Esophagus squamous epithelium (tissue), 5 donors: ENCODE measurements at regions not wholly inside any gene's neighbourhood (a gene's known extent, or its start where the extent isn't known, plus 50 kb on each side); places are given as distances from the start of the nearest gene placed in this dataset.

ENCODE experiments used
- DNase-seq: peaks from one replicate; lab custom pipeline; 2025; lab: John Stamatoyannopoulos, UW
- H3K27ac ChIP-seq, 4 donors: fragments of 200-600 bp; sonication (generic); one replicate each; pipeline ENCODE4 v1.5.1; 2016 to 2019; ENCODE audit warnings: mild to moderate bottlenecking in 1 of 4
- H3K27me3 ChIP-seq, 4 donors: fragments of 200-600 bp; sonication (generic); 1 replicate in 3 of 4; 2 replicates in 1 of 4; pipeline versions ENCODE4 v1.5.1 to v1.6.0; 2017 to 2021; ENCODE audit warnings: antibody characterized with exemption in 1 of 4
- H3K36me3 ChIP-seq, 3 donors: fragments of 200-600 bp; sonication (generic); one replicate each; pipeline ENCODE4 v1.5.1; 2016 to 2019
- H3K4me1 ChIP-seq, 3 donors: fragments of 200-600 bp; sonication (generic); one replicate each; pipeline ENCODE4 v1.5.1; 2017 to 2019
- H3K4me3 ChIP-seq, 4 donors: fragments of 200-600 bp; sonication (generic); 1 replicate in 3 of 4; 2 replicates in 1 of 4; pipeline ENCODE4 v1.5.1; 2016 to 2019; ENCODE audit warnings: mild to moderate bottlenecking in 2 of 4, moderate library complexity in 1 of 4
- H3K9me3 ChIP-seq, 3 donors: fragments of 200-600 bp; sonication (generic); one replicate each; pipeline ENCODE4 v1.5.1; 2016 to 2019
- POLR2A ChIP-seq, 4 donors: fragments of 450-650 bp; IDR thresholded peaks; one replicate each; pipeline ENCODE4 v1.6.1; 2017; ENCODE audit warnings: antibody characterized with exemption in 4 of 4, mild to moderate bottlenecking in 4 of 4, moderate library complexity in 3 of 4
- WGBS, 2 donors: methylation state at CpG; one replicate each; pipeline ENCODE4 v1.1.5; 2018; 5-methylcytosine and 5-hydroxymethylcytosine counted together
- intact Hi-C: fragments of 100-400 bp; cut with DNase I; formaldehyde crosslinking; loops from one replicate; pipeline ENCODE4 v1.15.0; 2022
- TF ChIP-seq, protein P1 (sequence below), 6 experiments: fragments of 450-650 bp in 4 of 6; fragments of 200-600 bp in 2 of 6; sonication (generic) in 2 of 6; IDR thresholded peaks; one replicate each; pipeline ENCODE4 v1.5.1; 2016 to 2019; ENCODE audit warnings: antibody characterized with exemption in 6 of 6, mild to moderate bottlenecking in 4 of 6, moderate library complexity in 4 of 6
- donor health status: DM: yes; HTN: yes; CAD: no.

- intact Hi-C loops: no loop called here
These were observed 612.0 kb upstream of the ACTRT1 start for GRCh38 chrX:128664211-128664610.

GRCh38 chrX:128653524-128654060 lies 601.4 kb upstream of the ACTRT1 start:
- intact Hi-C loops: no loop called here
- TF ChIP-seq, protein P1, sequence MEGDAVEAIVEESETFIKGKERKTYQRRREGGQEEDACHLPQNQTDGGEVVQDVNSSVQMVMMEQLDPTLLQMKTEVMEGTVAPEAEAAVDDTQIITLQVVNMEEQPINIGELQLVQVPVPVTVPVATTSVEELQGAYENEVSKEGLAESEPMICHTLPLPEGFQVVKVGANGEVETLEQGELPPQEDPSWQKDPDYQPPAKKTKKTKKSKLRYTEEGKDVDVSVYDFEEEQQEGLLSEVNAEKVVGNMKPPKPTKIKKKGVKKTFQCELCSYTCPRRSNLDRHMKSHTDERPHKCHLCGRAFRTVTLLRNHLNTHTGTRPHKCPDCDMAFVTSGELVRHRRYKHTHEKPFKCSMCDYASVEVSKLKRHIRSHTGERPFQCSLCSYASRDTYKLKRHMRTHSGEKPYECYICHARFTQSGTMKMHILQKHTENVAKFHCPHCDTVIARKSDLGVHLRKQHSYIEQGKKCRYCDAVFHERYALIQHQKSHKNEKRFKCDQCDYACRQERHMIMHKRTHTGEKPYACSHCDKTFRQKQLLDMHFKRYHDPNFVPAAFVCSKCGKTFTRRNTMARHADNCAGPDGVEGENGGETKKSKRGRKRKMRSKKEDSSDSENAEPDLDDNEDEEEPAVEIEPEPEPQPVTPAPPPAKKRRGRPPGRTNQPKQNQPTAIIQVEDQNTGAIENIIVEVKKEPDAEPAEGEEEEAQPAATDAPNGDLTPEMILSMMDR (IDR thresholded peaks at IDR 0.05): no peak
- no peak for TF ChIP-seq POLR2A (IDR thresholded peaks at IDR 0.05)
- Histone ChIP-seq H3K36me3 (no peaks in the 10 kb centered on the region), H3K27me3 (no peaks in the 10 kb centered on the region), H3K9me3 (peaks cover 0 to 5% (median 0%) of the 10 kb centered on the region in 3 donors), H3K4me3 (no peak overlapping the region), H3K27ac (no peak overlapping the region), H3K4me1 (no peaks in the 10 kb centered on the region)
- 15 to 33% methylated on average over 5 to 6 of the region's 6 CpGs for WGBS, 2 donors
- DNase-seq: no peak

More at GRCh38 chrX:128664211-128664610, 612.0 kb upstream of the ACTRT1 start:
- no peaks in the 10 kb centered on the region for H3K36me3 ChIP-seq
- no peak for DNase-seq
- no peak overlapping the region for H3K4me3 ChIP-seq
- 50% methylated on average over 1 of the region's 1 CpG for WGBS, 2 donors
- no peaks in the 10 kb centered on the region for H3K4me1 ChIP-seq
- H3K9me3 ChIP-seq: no peaks in the 10 kb centered on the region
- no peaks in the 10 kb centered on the region for H3K27me3 ChIP-seq
- no peak overlapping the region for H3K27ac ChIP-seq
- TF ChIP-seq POLR2A (IDR thresholded peaks at IDR 0.05): no peak
- TF ChIP-seq, protein P1 (IDR thresholded peaks at IDR 0.05): no peak

GRCh38 chrX:128650326-128650725 lies 598.1 kb upstream of the ACTRT1 start:
- no peak overlapping the region for H3K27ac ChIP-seq
- WGBS, 2 donors: 21 to 60% methylated on average over 1 of the region's 1 CpG
- H3K27me3 ChIP-seq: no peaks in the 10 kb centered on the region
- intact Hi-C loops: no loop called here
- TF ChIP-seq, protein P1 (IDR thresholded peaks at IDR 0.05): no peak
- no peak for TF ChIP-seq POLR2A (IDR thresholded peaks at IDR 0.05)
- no peaks in the 10 kb centered on the region for H3K36me3 ChIP-seq
- H3K4me3 ChIP-seq: no peak overlapping the region
- no peaks in the 10 kb centered on the region for H3K4me1 ChIP-seq
- DNase-seq: no peak
- H3K9me3 ChIP-seq: no peaks in the 10 kb centered on the region

DNA sequence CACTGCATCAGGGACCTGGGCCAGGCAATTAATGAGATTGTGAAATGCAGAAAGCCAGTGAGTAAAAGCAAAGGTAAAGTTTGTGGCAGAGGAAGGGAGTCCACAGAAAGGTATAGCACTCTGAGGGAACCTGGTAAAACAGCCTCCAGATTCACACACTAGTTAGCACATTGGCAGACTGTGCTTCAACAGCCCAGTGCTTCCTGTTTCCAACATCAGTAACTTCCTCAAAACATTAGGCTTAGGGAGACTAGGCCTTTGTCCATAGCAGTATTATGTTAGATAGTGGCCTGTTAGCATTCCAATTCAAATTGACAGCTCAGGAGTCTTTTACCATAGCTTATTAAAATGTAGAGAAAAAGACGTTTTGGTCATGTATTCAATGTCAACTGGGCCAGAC lies 582.6 kb upstream of the ACTRT1 start:
- no peak overlapping the region for H3K4me3 ChIP-seq
- H3K36me3 ChIP-seq: no peaks in the 10 kb centered on the region
- WGBS, 2 donors: 22% methylated on average over 1 of the region's 1 CpG
- no peaks in the 10 kb centered on the region for H3K27me3 ChIP-seq
- DNase-seq: no peak
- H3K4me1 ChIP-seq: no peaks in the 10 kb centered on the region
- H3K9me3 ChIP-seq: no peaks in the 10 kb centered on the region
- TF ChIP-seq POLR2A (IDR thresholded peaks at IDR 0.05): no peak
- TF ChIP-seq, protein P1 (IDR thresholded peaks at IDR 0.05): no peak
- no peak overlapping the region for H3K27ac ChIP-seq
- intact Hi-C loops: no loop called here

- H3K36me3 ChIP-seq: no peaks in the 10 kb centered on the region
- no peak overlapping the region for H3K27ac ChIP-seq
- H3K9me3 ChIP-seq: no peaks in the 10 kb centered on the region
- no peaks in the 10 kb centered on the region for H3K4me1 ChIP-seq
- DNase-seq: no peak
- no peak for TF ChIP-seq POLR2A (IDR thresholded peaks at IDR 0.05)
- TF ChIP-seq, protein P1 (IDR thresholded peaks at IDR 0.05): no peak
- WGBS, 2 donors: no CpG with 5 or more reads among the region's 1 CpG
- intact Hi-C loops: no loop called here
- no peak overlapping the region for H3K4me3 ChIP-seq
- no peaks in the 10 kb centered on the region for H3K27me3 ChIP-seq
These were observed 571.2 kb upstream of the ACTRT1 start for GRCh38 chrX:128623361-128623760.
